ENCODE measurements at regions not wholly inside any gene's neighbourhood (a gene's known extent, or its start where the extent isn't known, plus 50 kb on each side); places are given as distances from the start of the nearest gene placed in this dataset.

- DNase-seq = no peak
These were observed 1143.8 kb downstream of the XPNPEP1 start for GRCh38 chr10:108779501-108779900.

- DNase-seq = no peak
These were observed 1147.3 kb downstream of the XPNPEP1 start for GRCh38 chr10:108775911-108776475.

DNA sequence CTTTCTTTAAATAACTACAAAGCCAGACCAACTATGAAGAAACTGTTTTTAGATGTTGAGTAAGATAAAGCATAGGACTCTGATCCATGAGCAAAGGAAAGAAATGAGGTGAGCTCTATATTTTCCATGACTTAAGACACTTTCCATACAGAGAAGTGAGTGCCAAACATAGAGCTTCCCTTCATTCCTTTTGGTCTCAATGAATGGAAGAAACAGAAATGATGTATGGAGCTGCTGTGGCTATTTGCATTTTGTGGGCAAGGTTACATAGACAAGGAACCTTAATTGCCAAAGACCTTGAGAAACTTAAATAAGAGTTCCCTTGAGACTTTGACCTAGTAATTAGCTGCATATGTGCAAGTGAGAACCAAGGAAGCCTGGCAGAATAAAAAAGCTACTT is 1152.2 kb downstream of the XPNPEP1 start:
- DNase-seq = no peak

GRCh38 chr10:108765794-108766193 is 1157.5 kb downstream of the XPNPEP1 start:
- no peak for DNase-seq

- no peak for DNase-seq
These were observed 1165.4 kb downstream of the XPNPEP1 start for GRCh38 chr10:108757946-108758345.

GRCh38 chr10:108755646-108756045 is 1167.7 kb downstream of the XPNPEP1 start:
- DNase-seq = no peak

DNA sequence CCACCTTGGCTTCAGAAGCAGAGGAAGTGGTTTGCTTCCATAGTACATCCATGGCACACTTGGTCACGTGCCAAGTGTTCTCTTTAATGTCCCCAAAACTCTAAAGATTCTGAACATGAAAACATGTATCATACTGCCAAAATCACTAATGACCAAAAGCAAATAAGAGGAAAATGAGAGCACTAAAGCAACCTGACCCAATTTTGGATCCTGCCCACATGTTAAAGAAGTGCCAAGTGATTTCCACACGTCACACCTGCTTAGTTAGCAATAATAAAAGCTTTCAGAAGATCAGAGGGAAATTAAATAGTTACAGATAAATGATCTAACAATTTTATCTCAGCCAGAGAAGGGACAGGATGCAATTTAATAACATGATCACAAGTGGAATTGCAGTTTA is 1170.0 kb downstream of the XPNPEP1 start:
- peak; percentile 35 for DNase-seq

- DNase-seq = no peak
These were observed 1174.3 kb downstream of the XPNPEP1 start for GRCh38 chr10:108749042-108749441.

DNA sequence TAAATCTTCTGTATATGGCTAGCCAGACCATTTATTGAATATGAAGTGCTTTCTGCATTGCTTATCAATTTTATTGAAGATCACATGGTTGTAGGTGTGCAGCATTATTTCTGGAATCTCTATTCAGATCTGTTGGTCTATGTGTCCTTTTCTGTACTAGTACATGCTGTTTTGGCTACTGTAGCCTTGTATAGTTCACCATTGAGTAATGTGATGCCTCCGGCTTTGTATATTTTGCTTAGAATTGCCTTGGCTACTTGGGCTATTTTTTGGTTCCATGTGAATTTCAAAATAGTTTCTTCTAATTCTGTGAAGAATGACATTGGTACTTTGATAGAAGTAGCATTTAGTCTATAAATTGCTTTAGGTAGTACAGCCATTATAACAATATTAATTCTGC is 1187.2 kb downstream of the XPNPEP1 start:
- DNase-seq = no peak

DNA sequence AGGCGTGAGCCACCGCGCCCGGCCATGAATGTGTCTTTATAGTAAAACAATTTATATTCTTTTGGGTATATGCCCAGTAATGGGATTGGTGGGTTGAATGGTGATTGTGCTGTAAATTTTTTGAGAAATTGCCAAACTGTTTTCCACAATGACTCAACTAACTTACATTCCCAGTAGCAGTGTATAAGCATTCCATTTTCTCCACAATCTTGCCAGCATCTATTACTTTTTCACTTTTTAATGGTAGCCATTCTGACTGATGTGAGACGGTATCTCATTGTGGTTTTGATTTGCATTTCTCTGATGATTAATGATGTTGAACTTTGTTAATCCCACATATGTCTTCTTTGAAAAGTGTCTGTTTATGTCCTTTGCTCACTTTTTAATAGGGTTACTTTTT is 1187.9 kb downstream of the XPNPEP1 start:
- no peak for DNase-seq

DNA sequence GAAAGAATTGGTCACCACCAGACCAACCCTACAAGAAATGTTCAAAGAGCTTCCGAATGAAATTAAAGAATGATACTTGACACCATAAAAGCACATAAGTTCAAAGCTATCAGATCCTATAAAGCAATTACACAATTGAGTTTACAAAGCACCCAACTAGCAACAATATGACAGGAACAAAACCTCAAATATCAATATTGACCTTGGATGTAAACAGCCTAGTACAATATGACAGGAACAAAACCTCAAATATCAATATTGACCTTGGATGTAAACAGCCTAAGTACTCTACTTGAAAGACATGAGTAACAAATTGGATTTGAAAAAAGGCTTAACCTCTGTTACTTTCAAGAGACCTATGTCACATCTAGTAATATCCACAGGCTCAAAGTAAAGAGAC is 1201.4 kb downstream of the XPNPEP1 start:
- DNase-seq = no peak

DNA sequence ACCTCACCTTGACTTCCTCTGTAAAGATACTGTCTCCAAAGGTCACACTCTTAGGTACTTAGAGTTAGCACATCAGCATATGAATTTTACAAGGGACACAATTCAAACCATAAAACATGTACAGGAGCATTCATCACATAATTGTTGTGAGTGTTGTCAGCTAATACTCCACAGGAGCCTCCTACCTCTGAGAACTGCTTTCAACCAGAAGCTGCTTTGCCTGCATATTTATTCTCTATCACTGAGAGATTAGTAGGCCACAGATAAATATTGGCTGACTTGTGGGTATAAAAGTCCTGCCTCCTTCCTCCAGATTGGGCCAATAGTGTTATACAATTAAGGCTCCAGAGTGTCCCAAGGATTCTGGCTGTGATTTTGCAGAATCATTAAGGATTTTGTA is 1207.0 kb downstream of the XPNPEP1 start:
- DNase-seq = no peak

DNA sequence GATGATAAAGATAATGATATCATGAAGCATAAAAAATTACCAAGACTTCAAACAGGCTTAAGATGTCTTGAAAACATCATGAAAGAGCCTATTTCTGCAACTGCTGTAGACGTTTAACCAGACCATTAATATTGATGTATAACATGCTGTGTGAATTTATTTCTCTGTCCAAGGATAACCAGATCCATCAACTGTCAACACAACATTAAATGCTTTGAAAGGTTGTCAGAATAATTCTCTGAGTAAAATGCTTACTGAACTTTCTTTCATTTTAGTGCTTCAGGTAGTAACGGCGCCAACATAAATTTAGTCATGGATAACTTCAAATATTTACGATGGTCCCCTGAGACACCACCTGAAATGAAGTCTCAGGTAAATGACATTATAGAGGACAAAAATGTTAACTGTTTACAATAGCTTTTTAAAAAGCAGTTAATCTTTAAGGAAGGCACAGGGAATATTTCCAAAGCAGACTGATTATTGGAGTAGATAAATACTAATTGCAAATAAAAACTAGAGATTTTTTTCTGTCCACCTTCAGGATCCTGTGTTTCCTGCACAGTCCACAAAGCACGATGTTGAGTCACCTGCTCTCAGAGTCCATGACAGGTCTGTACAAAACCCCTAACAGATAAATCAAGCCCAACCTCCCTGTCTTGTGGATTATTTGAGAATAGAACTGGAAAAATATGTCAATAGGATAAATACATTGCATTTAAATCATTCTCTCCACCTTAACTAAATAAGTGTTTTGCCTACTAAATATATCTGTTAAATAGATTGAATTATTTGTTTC is 1213.2 kb downstream of the XPNPEP1 start:
- DNase-seq = no peak

DNA sequence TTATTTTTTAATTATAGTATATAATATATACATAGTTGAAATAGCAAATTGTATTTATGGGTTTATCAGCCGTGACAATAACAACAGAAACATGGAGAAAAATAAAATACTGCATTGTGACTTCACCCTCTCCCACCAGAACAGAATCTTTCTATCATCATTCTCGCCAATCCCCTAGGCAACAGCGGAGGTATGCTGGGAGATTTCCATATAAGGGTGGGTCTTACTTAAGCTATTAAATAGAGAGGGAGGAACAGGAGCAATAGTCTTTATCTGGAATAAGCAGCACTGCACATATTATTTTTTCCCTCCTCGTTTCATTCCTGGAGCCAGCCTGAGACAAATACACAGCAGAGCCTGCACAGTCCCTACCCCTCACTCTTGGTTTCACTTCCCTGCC is 1214.9 kb downstream of the XPNPEP1 start:
- no peak for DNase-seq

DNA sequence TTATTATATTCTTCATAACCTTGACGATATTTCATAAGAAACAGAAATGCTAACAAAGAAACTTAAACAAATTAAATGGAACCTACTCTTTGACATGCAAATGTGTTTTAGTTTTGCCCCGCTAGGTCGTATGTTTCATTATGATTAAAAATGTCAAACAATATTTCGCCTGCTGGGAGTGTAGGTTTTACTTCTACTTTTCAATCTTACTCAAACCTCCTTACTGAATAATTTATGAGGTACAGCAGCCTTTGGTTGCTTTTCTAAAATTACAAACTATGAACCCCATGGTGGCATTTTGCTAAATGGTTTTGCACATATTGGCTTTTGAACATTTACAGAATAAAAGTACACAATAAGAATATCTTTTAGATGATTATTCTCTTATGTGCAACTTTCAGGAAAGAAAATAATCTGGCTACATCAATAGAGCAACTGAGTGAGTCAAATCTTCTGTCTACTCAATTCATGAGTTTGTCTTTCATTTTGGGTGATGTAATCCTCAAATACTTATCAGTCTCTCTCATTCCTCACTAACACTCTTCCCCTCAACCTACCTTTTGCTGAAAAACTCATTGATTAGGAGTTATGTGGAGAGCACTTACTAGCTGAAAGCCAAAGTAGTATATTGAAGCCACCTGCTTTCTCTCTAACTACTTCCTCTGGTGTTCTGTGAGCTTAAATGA is 1226.4 kb downstream of the XPNPEP1 start:
- no peak for DNase-seq

DNA sequence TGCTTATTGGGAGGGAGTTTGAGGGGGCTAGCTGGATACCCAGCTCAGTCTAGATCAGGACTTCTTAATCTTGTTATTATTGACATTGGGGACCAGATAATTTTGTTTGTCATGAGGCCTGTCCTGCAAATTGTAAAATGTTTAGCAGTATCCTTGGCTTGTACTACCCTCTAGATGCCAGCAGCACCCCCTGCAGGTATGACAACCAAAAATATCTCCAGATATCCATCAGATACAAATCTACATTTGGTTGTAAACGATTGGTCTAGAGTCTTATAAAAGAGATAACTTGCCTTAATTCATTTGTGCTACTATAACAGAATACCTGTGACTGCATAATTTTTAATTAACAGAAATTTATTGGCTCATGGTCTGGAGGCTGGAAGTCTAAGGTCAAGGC is 1232.2 kb downstream of the XPNPEP1 start:
- no peak for DNase-seq

DNA sequence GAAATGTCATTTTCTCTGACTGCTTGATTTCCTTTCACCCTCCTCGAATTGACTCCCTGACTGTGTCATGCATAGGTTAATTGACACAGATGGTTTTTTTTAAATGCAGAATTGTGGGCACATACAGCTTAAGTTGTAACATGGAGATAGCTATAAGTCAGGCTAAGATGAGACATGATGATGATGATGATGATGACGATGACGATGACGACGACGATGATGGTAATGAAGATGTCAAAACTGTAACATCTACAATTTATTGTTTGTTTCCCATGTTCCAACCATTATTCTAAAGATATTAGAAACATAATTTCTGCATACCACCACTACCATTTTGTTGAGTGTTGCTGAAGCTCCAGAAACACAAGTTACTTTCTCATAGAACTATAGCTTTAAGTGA is 1232.8 kb downstream of the XPNPEP1 start:
- no peak for DNase-seq

- no peak for DNase-seq
These were observed 1233.4 kb downstream of the XPNPEP1 start for GRCh38 chr10:108689891-108690290.

DNA sequence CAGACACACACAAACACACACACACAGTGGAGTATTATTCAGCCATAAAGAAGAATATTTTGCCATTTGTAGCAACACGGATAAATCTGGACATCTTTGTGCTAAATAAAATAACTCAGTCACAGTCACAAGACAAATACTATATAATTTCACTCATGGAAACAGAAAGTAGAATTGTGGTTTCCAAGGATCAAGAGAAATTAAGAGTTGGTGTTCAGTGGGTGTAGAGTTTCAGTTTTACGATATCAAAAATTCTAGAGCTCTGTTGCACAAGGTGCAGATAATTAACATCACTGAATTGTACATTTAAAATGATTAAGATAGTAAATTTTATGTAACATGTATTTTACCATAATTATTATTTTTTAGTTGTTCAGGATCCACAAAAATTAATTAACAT is 1235.0 kb downstream of the XPNPEP1 start:
- DNase-seq = no peak

GRCh38 chr10:108685863-108686531 is 1237.3 kb downstream of the XPNPEP1 start:
- DNase-seq = no peak

- peak; percentile 14 for DNase-seq
These were observed 1238.9 kb downstream of the XPNPEP1 start for GRCh38 chr10:108684431-108684830.

DNA sequence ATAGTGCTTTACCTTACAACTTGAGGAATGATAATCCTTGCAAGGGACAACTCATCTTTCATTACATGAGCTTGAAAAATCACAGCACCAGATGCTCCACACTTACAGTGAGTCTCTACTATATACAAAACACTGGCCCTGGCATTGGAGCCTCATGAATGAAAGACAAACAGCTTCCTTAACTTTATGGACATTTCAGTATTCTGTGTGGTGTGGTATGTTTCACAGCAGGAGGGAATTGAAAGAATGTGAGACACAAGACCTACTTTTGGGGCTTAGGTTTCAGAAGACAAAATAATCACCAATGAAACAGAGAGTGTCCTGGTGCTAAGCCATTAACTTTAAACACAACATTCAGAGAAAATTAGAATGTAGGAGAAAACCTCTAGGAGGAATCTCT is 1249.6 kb downstream of the XPNPEP1 start:
- no peak for DNase-seq

DNA sequence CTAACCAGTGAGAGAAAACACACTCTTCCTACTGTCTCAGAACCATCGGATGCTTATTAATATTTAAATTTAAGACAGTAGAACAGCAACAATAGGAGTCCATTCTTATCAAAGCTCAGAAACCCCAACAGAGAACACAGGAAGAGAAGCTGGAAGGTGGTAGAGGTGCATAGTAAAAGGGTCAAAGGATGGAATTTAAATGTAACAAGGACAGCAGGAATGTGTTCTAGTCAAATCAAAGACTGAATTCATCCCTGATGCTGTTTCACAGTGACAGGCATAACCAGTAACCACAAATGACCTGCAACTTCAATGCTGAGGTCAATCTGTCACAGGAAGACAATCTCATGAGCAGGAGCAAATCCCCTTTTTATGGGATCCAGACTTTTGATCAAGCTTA is 1259.7 kb downstream of the XPNPEP1 start:
- DNase-seq = no peak
